ENCODE measurements at regions not wholly inside any gene's neighbourhood (a gene's known extent, or its start where the extent isn't known, plus 50 kb on each side); places are given as distances from the start of the nearest gene placed in this dataset.

DNA sequence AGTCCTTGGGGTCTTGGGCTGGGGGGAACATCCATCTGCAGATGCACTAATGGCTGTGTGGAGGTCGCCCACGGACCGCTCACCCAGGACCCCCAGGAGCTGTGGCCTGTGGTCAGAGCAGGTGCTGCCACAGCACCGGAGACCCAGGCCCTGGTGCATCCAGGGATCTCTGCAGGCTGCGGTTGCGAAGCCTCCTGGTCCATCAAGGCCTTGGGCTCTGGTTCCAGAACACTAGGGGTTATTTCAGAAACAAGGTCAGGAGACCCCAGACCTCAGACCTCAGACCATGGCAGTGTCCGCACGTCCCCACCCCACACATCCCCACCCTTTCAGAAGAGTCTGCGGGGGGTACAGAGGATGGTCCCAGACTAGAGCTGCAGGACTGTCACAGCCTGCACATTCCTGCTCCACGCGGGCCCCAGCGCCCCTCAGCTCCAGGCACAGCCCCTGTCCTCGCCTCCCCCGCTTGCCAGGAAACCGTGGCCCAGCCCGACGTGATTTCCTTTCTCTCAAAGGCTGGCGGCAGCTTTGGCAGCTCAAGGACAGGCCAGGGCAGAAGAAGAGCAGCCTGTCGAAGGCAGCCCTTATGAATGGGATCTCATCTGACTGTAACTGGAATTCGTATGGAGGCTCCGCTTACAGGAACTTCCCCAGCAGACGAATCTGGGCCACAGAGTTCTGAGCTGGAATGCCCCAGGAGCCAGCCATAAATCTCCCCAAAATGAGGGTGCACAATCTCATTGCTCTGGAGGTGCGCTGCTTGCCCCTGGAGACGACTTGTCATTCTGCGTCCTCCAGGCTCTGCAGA lies 136.2 kb upstream of the RET start:
- TF ChIP-seq, protein P1, sequence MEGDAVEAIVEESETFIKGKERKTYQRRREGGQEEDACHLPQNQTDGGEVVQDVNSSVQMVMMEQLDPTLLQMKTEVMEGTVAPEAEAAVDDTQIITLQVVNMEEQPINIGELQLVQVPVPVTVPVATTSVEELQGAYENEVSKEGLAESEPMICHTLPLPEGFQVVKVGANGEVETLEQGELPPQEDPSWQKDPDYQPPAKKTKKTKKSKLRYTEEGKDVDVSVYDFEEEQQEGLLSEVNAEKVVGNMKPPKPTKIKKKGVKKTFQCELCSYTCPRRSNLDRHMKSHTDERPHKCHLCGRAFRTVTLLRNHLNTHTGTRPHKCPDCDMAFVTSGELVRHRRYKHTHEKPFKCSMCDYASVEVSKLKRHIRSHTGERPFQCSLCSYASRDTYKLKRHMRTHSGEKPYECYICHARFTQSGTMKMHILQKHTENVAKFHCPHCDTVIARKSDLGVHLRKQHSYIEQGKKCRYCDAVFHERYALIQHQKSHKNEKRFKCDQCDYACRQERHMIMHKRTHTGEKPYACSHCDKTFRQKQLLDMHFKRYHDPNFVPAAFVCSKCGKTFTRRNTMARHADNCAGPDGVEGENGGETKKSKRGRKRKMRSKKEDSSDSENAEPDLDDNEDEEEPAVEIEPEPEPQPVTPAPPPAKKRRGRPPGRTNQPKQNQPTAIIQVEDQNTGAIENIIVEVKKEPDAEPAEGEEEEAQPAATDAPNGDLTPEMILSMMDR (IDR thresholded peaks at IDR 0.05) = no peak
- TF ChIP-seq EZH2phosphoT487 (IDR thresholded peaks at IDR 0.05) (no peak), EZH2 (IDR thresholded peaks at IDR 0.05) (no peak)
